GM21367 (cell line): ENCODE measurements at regions not wholly inside any gene's neighbourhood (a gene's known extent, or its start where the extent isn't known, plus 50 kb on each side); places are given as distances from the start of the nearest gene placed in this dataset.
"Not testable (repeated sequence)": the region's sequence is repeated elsewhere in the genome, so short reads cannot be mapped to it uniquely, and the experiment has no call there.

Source experiments
- ATAC-seq: cut with Tn5 transposase; IDR thresholded peaks from one replicate; pipeline ENCODE4 v1.9.1; 2021; ENCODE audit not compliant: unreplicated experiment

DNA sequence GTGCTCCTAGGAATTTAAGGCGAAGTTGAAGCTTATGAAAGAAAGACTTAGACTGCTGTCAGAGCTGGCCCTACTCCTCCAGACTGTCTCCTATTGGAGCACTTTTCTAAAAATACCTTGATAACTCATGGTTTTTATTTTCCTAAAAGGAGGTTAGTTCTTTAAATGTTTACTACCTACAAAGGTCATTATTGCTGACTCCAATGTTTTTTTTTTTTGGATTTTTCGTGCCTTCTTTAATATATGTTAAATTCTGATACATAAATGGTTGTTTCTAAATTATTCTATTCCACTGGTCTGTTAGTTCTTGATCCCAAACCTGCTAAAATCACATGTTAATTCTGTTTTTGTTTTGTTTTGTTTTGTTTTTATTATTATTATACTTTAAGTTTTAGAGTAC lies 227.6 kb upstream of the FTMT start:
- no peak for ATAC-seq

DNA sequence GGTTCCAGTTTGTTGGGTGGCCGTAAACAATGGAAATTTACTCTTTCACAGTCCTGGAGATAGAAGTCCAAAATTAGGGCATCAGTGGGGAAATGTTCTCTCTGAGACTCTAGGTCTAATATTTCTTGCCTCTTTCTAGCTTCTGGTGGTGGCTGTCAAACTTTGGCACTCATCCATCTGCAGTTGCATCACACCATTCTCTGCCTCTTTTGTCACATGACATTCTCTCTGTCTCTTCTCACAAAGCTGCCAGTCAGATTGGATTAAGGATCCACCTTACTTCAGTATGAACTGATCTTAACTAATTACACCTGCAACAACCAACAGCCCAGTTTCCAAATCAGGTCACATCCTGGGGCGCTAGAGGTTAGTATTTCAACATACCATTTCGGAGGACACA lies 222.9 kb upstream of the FTMT start:
- ATAC-seq = no peak

DNA sequence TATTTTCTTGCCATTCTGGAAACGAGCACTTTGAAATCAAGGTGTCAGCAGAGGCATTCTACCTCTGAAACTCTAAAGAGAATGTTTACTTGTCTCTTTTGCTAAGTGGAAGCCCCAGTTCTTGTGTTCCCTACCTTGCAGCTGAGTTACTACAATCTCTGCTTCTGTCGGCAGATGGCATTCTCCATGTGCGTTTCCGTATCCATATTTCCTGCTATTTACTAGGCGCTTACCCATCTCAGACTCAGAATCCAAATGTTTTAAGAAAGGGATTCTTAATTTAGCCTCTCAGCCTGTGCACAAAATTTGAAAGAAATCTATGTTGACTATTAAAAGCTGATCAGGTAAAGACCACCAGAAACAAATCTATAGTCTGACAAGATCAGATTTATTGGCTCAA lies 221.3 kb upstream of the FTMT start:
- no peak for ATAC-seq

DNA sequence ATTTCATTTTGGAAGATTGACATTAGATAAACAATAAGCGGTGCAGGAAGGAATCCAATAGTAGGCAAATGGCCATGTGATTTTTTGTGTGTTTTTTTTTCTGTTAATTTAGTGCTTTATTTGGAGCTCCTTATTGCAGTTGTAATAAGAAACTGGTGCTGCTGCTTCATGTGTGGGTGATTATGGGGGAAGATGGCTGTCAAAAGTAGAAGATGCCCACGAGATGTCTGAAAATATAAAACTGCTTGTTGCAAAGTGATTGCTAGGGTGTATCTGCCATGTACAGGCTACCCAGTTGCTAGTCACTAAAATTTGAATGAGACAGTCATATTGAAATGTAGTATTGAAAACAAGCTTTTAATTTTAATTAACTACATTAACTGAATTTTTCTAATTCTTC lies 216.7 kb upstream of the FTMT start:
- no peak for ATAC-seq

DNA sequence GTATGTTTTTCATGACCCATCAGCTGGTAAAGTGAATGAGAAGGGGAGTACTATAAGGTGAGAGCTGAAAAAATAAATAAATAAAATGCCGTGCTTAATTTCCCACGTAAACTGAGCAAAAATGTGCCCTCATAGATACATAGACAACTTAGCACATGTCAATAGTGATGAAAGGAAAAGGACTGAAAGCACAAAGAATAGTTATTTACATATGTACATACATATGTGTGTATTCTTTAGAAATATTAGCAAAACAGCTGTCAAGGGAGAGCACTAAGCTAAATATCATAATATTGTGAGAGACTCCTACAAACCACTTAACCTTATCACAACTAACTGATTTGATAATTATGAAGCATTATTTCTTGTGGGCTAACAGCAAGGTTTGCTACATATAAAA lies 213.6 kb upstream of the FTMT start:
- ATAC-seq = no peak

DNA sequence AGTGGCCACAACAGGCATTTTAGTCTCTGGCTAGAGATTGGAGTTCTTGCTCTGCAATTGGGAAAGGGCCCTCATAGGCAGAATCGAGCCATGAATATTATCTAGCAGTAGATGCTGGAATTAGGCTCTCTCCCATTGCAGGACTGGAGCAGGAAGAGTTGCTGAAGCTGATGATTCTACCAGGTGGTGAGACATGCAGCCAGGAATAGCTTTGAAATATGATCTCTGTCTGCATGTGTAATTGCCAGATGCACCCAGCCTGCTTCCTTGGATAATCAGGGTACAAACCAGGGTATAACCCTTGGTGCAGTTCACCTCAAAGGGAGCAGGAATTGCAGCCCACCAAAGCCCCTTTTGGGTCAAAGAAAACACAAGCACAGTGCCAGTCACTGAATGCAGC lies 211.4 kb upstream of the FTMT start:
- ATAC-seq = no peak

DNA sequence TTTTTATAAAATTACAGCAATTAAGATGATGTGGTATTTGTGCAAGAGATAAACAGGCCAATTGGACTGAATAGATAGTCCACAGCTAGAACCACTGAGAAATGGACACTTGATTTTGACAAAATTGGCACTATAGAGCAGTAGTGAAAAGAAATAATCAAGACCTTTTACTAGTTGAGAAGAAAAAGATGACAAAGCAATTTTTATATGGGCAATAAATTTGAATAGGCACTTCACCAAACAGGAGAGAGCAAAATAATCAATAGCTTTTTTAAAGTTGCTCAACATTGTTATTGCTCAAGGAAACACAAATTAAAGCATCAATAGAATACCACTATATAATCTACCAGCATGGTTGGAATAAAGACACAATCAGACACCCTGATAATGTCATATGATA lies 193.5 kb upstream of the FTMT start:
- ATAC-seq = no peak

DNA sequence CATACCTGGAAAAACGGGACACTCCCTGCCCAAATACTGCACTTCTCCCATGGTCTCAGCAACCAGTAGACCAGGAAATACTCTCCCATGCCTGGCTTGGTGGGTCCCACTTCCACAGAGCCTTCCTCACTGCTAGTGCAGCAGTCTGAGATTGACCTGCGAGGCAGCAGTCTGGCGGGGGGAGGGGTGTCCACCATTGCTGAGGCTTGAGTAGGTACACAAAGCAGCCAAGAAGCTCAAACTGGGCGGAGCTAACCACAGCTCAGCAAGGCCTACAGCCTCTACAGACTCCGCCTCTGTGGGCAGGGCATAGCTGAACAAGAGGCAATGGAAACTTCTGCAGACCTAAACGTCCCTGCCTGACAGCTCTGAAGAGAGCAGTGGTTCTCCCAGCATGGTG lies 191.5 kb upstream of the FTMT start:
- ATAC-seq = no peak

DNA sequence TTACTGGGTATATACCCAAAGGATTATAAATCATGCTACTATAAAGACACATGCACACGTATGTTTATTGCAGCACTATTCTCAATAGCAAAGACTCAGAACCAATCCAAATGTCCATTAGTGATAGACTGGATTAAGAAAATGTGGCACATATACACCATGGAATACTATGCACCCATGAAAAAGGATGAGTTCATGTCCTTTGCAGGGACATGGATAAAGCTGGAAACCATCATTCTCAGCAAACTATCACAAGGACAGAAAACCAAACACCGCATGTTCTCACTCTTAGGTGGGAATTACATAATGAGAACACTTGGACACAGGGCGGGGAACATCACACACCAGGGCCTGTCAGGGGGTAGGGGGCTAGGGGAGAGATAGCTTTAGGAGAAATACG lies 186.1 kb upstream of the FTMT start:
- ATAC-seq = not testable (repeated sequence)

DNA sequence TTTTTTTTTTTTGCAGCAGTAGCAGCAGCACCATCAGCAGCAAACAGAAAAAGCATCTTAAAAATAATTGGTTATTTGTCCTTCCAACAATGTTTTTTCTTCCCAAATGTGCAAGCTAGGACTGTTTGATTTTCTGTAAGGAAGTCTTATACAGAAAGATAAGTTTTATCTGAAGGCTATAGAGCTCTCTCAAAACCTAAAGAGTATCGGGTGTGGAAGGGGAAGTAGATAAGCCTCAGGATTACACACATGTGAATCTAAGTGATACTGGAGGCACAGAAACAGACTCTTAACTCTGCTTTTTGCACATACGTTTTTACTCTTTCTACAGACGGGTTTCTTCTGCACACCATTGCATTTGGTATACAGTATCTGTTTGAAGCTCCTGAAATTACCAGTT lies 184.4 kb upstream of the FTMT start:
- ATAC-seq = no peak

DNA sequence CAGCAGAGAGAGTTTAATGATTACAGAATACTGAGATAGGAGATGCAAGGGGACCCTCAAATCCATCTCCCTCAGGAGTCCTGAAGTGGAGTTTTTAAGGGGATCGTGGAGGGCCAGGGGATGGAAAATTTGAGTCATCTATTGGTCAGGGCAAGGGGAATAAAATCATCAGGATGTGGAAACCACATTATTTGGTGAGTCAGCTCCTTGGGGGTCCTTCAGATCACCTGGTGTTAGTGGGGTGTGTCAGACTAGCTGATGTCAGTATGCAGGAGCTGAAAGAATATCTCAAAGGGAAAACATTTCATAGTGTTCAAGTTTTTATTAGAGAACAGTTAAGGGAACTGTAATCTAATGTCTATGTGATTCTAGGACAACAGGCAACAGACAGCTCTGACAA lies 183.0 kb upstream of the FTMT start:
- no peak for ATAC-seq

DNA sequence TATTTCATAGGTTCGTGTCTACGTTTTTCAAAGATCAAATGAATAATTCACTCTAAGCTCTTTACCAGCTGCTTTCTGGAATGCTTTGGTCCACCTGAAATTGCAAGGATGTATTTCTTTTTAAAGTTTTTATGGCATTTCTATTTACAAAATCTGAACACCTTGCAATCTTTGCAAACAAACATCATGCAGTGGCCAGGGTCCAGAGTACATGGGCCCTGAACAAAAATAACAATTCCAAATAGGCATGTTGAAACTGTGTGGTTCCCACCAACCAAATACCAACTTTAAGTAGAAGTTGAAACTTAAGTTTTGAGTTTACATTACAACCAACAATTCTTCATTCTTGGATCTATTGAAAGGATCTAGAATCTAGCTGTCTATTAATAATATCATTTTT lies 180.1 kb upstream of the FTMT start:
- ATAC-seq = no peak

DNA sequence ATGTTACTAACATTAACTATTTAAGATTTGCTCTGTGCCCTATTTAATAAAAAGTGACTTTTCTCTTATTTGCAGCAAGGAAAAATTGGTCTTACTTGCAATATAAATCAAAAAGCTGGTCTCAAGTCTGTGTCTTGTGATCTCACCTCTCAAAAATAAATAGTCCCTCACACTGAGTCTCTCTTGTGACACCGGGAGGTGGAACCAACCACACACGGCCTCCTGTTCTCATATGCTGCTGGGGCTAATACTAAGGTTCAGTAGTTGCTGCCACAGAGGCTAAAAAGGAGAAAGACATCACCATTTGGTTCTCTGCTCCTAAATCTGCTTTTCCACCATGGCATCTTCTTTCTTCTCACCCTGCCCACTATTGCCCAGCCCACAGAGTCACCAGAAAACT lies 175.8 kb upstream of the FTMT start:
- no peak for ATAC-seq

DNA sequence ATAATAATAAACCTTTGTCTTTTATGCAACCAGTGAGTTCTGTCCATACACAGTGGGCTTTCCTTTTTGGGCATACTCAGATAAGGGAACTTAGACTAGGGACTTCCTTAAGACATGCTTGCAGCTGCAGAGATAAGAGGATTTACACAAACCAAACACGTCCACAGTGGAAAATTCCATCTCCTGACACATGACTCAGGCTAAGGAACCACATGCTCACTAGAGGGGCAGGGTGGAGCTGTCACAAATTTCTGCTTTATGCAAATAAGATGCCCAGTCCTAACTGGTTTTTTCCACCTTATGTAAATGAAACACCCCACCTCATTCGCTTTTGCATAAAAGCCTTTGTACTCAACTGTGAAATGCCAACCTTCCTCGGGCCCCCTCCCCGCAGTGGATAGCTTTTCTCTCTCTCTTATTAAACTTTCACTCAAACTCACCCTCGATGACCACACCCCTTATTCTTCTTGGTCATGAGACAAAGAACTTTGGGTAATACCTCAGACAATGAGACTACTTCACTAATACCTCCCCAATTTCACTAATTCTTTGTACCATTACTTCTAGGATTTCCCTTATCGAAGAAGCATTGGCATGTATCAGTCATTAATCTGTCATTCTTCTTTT lies 170.3 kb upstream of the FTMT start:
- ATAC-seq = no peak

DNA sequence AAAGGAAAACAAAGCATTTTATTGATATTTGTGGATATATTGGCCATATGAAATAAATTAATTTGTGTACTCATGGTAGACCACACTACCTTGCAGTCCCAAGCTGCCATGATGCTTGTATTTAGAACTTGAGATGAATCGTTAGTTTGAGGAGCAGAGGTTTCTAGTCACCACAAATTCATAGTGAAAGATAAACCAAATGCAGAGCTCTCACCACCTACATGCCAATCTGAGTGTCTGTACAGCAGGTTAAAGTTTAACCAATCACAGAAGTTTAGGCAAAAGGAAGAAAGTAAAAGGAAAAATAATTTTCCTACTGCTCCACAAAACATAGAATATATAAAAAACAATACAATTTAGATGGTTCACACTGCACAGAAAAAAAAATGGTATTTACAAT lies 163.6 kb upstream of the FTMT start:
- no peak for ATAC-seq

DNA sequence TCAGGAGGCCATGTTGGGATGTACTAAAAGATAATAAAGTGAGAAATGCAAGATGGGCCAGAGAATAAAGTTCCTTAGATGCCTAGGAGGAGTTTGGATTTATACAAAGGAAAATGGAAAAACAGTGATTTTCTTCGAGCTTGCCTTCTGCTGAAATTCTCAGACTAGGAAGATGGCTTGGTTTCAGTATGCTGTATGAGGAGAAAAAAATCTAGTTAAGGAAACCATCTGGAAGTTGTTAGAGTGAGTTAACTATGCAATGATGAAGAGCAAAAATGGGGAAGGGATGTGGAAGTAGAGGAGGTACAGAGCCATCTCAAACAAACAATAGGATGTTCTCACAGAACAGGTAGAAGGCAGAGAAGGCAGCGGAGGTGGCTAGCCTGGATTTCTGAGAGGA lies 162.9 kb upstream of the FTMT start:
- no peak for ATAC-seq

DNA sequence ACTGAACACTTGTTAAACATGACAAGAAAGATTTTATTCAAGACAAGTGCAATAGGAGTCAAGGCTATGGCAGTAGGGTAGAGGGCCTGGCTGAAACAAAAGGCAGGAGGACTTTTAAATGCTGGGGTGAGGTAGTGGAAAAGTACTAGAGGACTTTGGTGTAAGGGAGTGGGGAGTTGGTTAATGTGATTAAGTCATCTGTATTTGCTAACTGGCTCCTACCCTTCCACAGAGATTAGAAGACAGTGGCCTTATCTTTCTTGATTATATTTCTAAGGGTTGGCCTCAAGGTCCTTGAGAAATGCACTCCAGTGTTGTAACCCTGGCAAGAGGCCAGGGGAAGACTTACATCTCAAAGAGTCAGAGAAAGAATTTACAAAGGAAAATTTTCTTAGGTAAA lies 160.2 kb upstream of the FTMT start:
- ATAC-seq = no peak

DNA sequence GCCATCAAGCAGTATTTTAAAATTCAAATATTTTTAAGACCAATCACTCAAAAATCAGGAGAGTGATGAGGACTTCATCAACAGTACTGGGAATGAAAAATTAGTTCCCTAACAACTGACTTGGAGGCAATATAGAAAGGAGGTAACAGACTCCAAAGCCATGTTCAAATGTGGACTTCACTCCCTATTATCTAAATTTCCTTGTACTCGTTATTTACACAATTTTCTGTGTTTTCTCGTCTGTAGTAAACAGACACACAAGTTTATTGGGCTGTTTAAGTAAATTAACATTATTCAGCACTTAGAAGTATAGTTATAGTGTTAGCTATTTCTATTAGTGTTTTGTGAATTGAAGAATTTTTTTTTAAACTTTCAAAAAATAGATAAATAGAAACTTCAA lies 159.5 kb upstream of the FTMT start:
- ATAC-seq = no peak

DNA sequence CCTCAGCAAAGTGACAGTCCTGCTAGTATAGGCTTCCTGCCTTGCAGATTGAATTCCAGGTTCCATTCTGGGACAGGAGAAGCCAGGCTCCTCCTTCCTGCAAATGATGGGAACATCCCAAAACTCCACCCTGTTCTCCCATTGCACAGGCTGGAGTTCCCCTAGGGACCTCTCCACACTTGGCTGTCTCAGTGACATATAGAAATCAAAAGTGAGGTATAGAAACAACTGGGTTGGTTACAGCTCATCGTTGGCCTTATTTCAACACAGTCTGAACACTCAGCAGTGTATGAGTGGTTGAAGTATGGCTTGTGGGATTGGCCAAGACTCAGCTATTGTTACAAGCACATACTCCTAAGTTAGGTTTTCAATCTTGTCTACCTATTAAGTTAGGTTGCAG lies 157.8 kb upstream of the FTMT start:
- ATAC-seq = no peak

DNA sequence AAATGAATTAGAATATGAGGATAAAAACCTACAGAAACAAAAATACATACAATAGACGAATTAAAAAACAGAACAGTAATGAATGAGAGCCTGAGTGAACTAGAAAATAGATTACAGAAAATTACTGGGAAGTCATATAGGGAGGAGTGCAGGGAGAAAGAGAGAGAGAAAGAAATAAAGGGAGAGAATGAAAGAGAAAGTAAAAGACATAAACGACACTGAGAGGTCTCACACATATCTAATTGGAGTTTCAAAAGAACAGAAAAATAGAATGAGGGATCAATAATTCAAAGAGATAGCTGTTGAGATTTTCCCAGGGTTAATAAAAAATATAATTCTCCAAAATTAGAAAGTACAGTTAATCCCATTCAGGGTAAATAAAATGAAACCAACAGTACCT lies 156.4 kb upstream of the FTMT start:
- no peak for ATAC-seq

DNA sequence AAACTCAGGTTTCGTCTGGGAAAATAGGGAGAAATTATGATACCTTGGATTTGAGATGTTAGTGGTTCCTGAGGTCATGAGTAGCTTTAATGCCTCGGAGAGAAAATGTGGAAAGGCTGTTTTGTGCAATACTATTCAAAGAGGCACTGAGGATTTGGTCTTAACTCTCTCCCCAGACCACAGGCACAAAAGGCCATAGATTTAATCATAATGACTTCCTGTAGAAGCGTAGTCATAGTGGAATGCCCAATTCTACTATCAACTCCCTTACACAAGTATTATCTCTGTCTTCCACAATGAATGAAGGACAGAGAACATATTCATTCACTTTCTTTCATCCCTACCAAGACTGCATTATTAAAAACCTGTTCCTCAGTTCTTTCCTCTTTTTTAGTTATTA lies 153.0 kb upstream of the FTMT start:
- no peak for ATAC-seq

DNA sequence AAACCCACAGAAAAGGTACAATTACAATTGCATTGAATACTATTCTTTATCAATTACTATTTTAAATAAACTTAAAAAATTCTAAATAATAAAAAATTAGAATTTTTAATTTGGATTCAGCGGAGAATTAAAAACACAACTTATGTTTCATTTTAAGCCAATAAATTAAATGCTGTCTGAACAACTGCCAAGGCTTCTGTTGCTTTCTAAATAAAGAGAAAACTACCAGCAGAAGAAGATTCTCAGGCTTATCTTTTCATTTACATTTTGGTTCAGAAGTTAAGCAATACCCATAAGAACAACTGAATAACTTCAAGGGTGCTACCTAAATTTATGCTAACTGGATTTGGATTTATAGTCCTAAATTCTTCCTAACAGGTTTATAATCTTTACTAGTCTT lies 150.0 kb upstream of the FTMT start:
- no peak for ATAC-seq

DNA sequence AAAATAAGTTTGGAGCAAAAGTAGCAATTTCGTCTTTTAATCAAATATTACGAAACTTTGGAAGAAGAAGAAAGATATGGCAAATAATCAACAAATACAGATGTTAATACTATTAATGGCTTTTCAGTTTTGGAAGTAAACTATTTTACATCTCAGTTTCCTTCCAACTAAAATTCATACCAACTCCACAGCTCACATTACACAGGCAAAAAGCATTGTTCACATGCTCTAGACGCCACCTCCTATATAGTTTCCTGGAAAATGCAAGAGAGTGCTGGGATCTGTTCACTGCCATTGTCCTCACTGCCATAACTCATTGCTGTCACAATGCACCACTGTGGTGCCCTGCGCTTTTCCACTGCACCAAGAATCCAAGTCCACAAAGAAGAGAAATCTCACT lies 149.0 kb upstream of the FTMT start:
- no peak for ATAC-seq

DNA sequence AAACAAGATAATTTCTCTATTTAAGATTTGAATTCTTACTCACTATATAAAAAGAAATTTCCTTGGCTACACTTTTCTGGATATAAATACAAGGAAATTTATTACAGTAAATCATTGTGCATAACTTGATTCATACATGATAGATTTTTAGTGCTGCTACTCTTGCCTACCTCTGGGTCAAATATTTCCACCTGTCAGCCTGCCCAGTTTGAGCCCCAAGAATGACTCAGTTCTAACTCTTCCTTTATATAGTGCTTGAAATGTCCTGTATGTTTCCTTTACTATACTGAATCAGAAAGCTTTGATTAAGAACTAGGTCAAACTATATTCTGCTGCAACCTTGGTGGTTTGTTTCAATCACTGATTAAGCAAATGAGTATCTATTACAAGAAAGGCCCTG lies 147.4 kb upstream of the FTMT start:
- no peak for ATAC-seq
